HEK293T (cell line): ENCODE measurements at regions not wholly inside any gene's neighbourhood (a gene's known extent, or its start where the extent isn't known, plus 50 kb on each side); places are given as distances from the start of the nearest gene placed in this dataset.

Experiments used
- ARNT ChIP-seq: fragments of 450-650 bp; IDR thresholded peaks from 2 replicates; pipeline ENCODE4 v1.6.1; 2017; ENCODE audit warnings: mild to moderate bottlenecking
- CTBP1 ChIP-seq: fragments of 450-650 bp; IDR thresholded peaks from 2 replicates; pipeline ENCODE4 v1.6.1; 2016; ENCODE audit warnings: borderline replicate concordance
- ELF4 ChIP-seq: fragments of 450-650 bp; IDR thresholded peaks from 2 replicates; pipeline ENCODE4 v1.6.1; 2017; ENCODE audit warnings: antibody characterized with exemption
- FOXA1 ChIP-seq: fragments of 450-650 bp; IDR thresholded peaks from 2 replicates; pipeline ENCODE4 v1.6.1; 2016; ENCODE audit warnings: mild to moderate bottlenecking
- NFRKB ChIP-seq: fragments of 450-650 bp; IDR thresholded peaks from 2 replicates; pipeline ENCODE4 v1.6.1; 2016; ENCODE audit warnings: mild to moderate bottlenecking, moderate library complexity
- SP1 ChIP-seq: fragments of 450-650 bp; IDR thresholded peaks from 2 replicates; pipeline ENCODE4 v1.6.1; 2017
- SUZ12 ChIP-seq: fragments of 450-650 bp; IDR thresholded peaks from 2 replicates; pipeline ENCODE4 v1.6.1; 2016; ENCODE audit warnings: mild to moderate bottlenecking
- TARDBP ChIP-seq: fragments of 450-650 bp; IDR thresholded peaks from 2 replicates; pipeline ENCODE4 v1.6.1; 2016
- ZNF384 ChIP-seq: fragments of 450-650 bp; IDR thresholded peaks from 2 replicates; pipeline ENCODE4 v1.6.1; 2016

GRCh38 chr3:56864090-56864489 lies 62.3 kb upstream of the ARHGEF3 start:
- TF ChIP-seq TARDBP (no peak), FOXA1 (no peak), SUZ12 (no peak), NFRKB (no peak), ELF4 (no peak), CTBP1 (no peak), ARNT (no peak), SP1 (no peak), ZNF384 (no peak)
